ENCODE measurements at regions not wholly inside any gene's neighbourhood (a gene's known extent, or its start where the extent isn't known, plus 50 kb on each side); places are given as distances from the start of the nearest gene placed in this dataset.

GRCh38 chr2:118642501-118642900 is 204.9 kb downstream of the EN1 start:
- TF ChIP-seq YY1 (IDR thresholded peaks at IDR 0.05; ENCODE audit: insufficient read depth, insufficient read length): no peak
- TF ChIP-seq ZNF274 (IDR thresholded peaks at IDR 0.05; ENCODE audit: low read depth, low read length): no peak

Data from NT2/D1 (cell line).